ENCODE measurements at regions not wholly inside any gene's neighbourhood (a gene's known extent, or its start where the extent isn't known, plus 50 kb on each side); places are given as distances from the start of the nearest gene placed in this dataset.
"Not testable (repeated sequence)": the region's sequence is repeated elsewhere in the genome, so short reads cannot be mapped to it uniquely, and the experiment has no call there.

DNA sequence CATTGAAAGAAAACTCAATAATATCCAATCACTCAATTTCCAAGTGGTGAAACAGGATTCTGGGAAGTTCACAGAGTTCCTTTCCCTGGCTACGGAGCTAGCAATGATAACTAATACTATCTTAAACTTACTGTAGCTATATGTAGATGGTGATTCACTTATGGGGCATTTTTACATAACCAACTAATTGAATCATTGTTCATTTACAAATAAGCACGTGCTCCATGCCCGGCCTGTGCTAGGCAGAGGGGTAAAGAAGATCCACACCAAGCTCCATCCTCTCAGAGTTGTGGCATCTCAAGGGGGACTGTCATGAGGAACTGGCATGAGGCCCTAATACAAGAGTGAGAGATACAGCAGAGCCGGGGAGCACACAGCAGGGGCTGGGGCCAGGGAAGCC, 176.3 kb downstream of the ANKRD30B start:
- H3K27me3 Mint-ChIP-seq = no peaks in the 10 kb centered on the region
- POLR2A ChIA-PET = no interaction called here

DNA sequence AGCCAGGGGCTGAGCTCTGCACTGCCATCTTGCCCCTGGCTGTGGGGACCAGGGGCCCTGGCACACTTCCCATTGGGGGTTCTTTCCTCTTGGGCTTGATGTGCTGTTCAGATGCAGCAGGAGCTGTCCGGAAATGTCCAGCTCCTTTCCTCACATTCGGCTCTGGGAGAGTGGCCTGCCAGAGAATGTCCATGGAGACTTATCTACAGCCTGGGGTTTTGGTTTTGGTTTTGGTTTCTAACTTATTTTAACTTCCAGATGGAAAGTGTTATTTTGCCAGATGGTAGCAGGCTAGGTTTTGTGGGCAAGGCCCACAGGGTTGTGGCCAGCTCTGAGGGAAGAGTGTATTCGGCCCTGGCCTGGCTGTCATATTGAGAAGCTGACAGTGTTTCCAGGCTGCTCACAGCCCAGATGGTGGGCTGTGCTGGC, 177.3 kb downstream of the ANKRD30B start:
- no peak for DNase-seq
- Mint-ChIP-seq H3K36me3 (no peaks in the 10 kb centered on the region), H3K4me3 (no peak overlapping the region), H3K27ac (no peak overlapping the region), H3K9me3 (no peaks in the 10 kb centered on the region), H3K27me3 (no peaks in the 10 kb centered on the region), H3K4me1 (peaks cover 2% of the 10 kb centered on the region)
- ATAC-seq (ENCODE audit: low read depth) = no peak
- POLR2A ChIA-PET = no interaction called here

More for the DNA sequence above, 176.3 kb downstream of the ANKRD30B start:
- DNase-seq (no peak), ATAC-seq (ENCODE audit: low read depth) (no peak)
- Mint-ChIP-seq H3K4me3 (no peak overlapping the region), H3K36me3 (no peaks in the 10 kb centered on the region), H3K9me3 (no peaks in the 10 kb centered on the region), H3K4me1 (peaks cover 2% of the 10 kb centered on the region), H3K27ac (no peak overlapping the region)

- no peak overlapping the region for H3K27ac Mint-ChIP-seq
- H3K4me3 Mint-ChIP-seq = no peak overlapping the region
- ATAC-seq (ENCODE audit: low read depth) = no peak
- no peaks in the 10 kb centered on the region for H3K27me3 Mint-ChIP-seq
- POLR2A ChIA-PET = no interaction called here
- no peak for DNase-seq
- peaks cover 2% of the 10 kb centered on the region for H3K4me1 Mint-ChIP-seq
- H3K9me3 Mint-ChIP-seq = no peaks in the 10 kb centered on the region
- no peaks in the 10 kb centered on the region for H3K36me3 Mint-ChIP-seq
Observed at GRCh38 chr18:14927701-14928100, 179.7 kb downstream of the ANKRD30B start.

DNA sequence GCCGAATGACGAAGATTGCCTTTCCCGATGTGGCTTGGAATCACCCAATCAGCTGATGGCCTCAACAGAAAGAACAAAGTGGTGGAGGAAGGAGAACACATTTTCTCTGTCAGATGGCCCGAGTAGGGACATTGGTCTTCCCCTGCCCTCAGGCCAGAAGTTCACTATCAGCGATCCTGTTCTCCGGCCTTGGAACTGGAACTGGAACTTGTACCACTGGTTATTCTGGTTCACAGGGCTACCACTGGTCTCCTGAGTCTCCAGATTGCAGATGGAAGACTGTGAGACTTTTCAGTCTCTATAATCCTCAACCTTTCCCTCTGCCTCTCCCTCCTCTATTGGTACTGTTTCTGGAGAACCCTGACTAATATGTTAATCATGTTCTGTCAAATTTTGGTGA, 180.4 kb downstream of the ANKRD30B start:
- DNase-seq (no peak), ATAC-seq (ENCODE audit: low read depth) (no peak)
- H3K36me3 Mint-ChIP-seq = no peaks in the 10 kb centered on the region
- H3K4me3 Mint-ChIP-seq = no peak overlapping the region
- no peak overlapping the region for H3K27ac Mint-ChIP-seq
- H3K27me3 Mint-ChIP-seq = no peaks in the 10 kb centered on the region
- no peaks in the 10 kb centered on the region for H3K9me3 Mint-ChIP-seq
- POLR2A ChIA-PET = no interaction called here
- H3K4me1 Mint-ChIP-seq = peaks cover 2% of the 10 kb centered on the region

- DNase-seq = no peak
- Mint-ChIP-seq H3K27me3 (no peaks in the 10 kb centered on the region), H3K4me1 (no peaks in the 10 kb centered on the region), H3K9me3 (no peaks in the 10 kb centered on the region), H3K36me3 (no peaks in the 10 kb centered on the region), H3K27ac (no peak overlapping the region), H3K4me3 (no peak overlapping the region)
- no peak for ATAC-seq (ENCODE audit: low read depth)
- POLR2A ChIA-PET = no interaction called here
Observed at GRCh38 chr18:14930076-14930475, 182.1 kb downstream of the ANKRD30B start.

DNA sequence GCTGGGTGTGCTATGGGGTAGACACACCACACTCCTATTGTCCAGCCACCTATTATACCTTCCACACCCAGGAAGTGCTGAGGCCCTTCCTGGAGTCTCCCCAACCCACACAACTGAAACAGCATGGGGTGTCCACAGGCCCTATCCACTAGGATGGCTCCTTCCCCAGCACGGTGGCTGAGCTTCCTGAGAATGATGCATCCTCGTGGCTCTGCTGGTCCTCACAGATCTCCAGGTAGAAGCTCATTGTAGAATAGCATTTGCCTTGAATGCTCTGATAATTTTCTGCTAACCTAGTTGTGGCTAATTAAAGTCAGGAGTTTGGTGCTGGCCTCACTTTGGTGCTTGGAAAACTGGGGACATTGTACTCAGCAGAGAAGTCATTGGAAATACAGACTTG, 182.6 kb downstream of the ANKRD30B start:
- DNase-seq (no peak), ATAC-seq (ENCODE audit: low read depth) (no peak)
- Mint-ChIP-seq H3K27ac (no peak overlapping the region), H3K36me3 (no peaks in the 10 kb centered on the region), H3K27me3 (no peaks in the 10 kb centered on the region), H3K4me3 (no peak overlapping the region), H3K4me1 (no peaks in the 10 kb centered on the region), H3K9me3 (no peaks in the 10 kb centered on the region)
- POLR2A ChIA-PET = no interaction called here

DNA sequence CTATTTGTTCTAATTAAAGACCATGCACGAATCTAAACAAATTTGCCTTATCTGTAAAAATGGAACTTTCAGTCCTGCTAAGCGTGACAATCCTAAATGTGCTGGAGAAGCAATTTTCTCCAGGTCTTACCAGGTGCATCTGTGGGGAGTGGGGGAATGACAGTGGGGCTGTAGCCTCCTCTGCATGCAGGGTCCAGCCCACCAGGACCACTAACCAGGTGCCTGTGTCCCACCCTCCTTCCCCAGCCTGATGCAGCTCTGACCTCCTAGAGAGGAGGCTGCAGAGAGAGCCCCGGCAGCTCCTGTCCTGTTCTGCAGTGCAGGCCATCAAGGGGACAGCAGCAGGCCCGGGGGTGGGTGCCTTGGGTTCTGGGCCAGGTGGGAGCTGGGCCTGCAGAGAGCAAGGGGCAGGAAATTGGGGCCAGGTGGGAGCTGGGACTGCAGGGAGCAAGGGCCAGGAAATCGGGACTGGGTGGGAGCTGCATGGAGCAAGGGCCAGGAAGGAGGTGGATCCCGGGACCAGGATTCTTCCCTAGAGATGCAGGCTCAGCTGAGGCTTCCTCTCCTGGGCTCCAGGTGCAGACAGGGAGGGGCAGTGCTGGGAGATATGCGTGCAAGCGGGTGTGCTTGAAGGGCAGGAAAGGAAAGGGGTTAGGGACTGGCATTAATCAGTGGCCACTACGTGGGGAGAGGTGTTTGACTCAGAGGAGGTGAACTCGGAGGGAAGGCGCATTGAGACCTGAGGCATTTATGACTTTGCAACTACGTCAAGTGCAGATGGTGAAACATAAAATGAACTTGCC, 185.3 kb downstream of the ANKRD30B start:
- H3K4me1 Mint-ChIP-seq = no peaks in the 10 kb centered on the region
- no peak overlapping the region for H3K27ac Mint-ChIP-seq
- H3K9me3 Mint-ChIP-seq = no peaks in the 10 kb centered on the region
- no peak overlapping the region for H3K4me3 Mint-ChIP-seq
- H3K36me3 Mint-ChIP-seq = no peaks in the 10 kb centered on the region
- no peaks in the 10 kb centered on the region for H3K27me3 Mint-ChIP-seq
- DNase-seq = no peak
- POLR2A ChIA-PET = no interaction called here
- no peak for ATAC-seq (ENCODE audit: low read depth)

- ATAC-seq (ENCODE audit: low read depth) = no peak
- no peaks in the 10 kb centered on the region for H3K27me3 Mint-ChIP-seq
- H3K27ac Mint-ChIP-seq = no peak overlapping the region
- POLR2A ChIA-PET = no interaction called here
- H3K9me3 Mint-ChIP-seq = no peaks in the 10 kb centered on the region
- no peaks in the 10 kb centered on the region for H3K4me1 Mint-ChIP-seq
- H3K36me3 Mint-ChIP-seq = no peaks in the 10 kb centered on the region
- DNase-seq = no peak
- H3K4me3 Mint-ChIP-seq = no peak overlapping the region
Observed at GRCh38 chr18:14933964-14934363, 186.0 kb downstream of the ANKRD30B start.

DNA sequence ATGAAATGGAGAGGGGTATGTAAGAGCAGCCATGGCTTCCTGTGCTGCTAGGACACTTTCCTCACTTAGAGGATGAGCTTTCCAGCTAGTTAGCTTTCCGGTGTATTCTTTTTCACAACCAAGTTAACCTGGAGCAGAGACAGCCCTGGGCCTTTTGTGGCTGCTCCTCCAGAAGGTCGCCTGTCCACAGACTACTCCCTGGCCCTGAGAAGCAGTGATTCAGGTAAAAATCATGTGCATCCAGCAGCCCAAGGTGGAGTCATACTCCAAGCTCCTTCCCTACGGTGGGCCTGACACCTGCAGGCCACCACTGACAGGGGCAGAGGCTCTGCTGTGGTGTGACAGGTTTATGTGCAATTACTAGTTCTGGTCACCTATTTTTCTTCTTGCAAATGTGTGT, 187.2 kb downstream of the ANKRD30B start:
- H3K27ac Mint-ChIP-seq = no peak overlapping the region
- POLR2A ChIA-PET = no interaction called here
- H3K27me3 Mint-ChIP-seq = no peaks in the 10 kb centered on the region
- H3K4me3 Mint-ChIP-seq = no peak overlapping the region
- H3K9me3 Mint-ChIP-seq = no peaks in the 10 kb centered on the region
- no peak for ATAC-seq (ENCODE audit: low read depth)
- no peaks in the 10 kb centered on the region for H3K36me3 Mint-ChIP-seq
- no peaks in the 10 kb centered on the region for H3K4me1 Mint-ChIP-seq
- DNase-seq = no peak

DNA sequence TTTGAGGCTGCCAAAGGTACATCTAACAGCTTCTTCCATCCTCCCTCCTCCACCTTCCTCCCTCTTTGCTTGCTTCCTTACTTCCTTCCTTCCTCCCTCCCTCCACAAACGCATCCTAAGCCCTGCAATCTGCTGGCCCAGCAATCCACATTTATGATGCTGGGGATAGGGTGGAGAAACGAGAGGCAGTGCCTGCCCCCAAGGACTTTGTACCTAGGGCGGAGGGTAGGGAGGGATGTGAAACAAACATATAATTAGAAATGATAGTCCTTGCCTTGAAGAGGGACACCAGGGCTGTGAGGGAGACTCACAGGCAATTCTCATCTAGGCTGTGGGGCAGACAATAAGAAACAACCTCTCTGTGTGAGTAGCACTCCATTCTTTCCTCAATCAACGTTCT, 188.3 kb downstream of the ANKRD30B start:
- POLR2A ChIA-PET = no interaction called here
- DNase-seq = no peak
- Mint-ChIP-seq H3K9me3 (no peaks in the 10 kb centered on the region), H3K27me3 (no peaks in the 10 kb centered on the region), H3K4me1 (no peaks in the 10 kb centered on the region), H3K27ac (no peak overlapping the region), H3K4me3 (no peak overlapping the region), H3K36me3 (no peaks in the 10 kb centered on the region)
- no peak for ATAC-seq (ENCODE audit: low read depth)

GRCh38 chr18:14937271-14937670, 189.3 kb downstream of the ANKRD30B start:
- ATAC-seq (ENCODE audit: low read depth) = no peak
- no peak for DNase-seq
- Mint-ChIP-seq H3K4me3 (no peak overlapping the region), H3K27me3 (no peaks in the 10 kb centered on the region), H3K9me3 (no peaks in the 10 kb centered on the region), H3K4me1 (no peaks in the 10 kb centered on the region), H3K36me3 (no peaks in the 10 kb centered on the region), H3K27ac (no peak overlapping the region)
- POLR2A ChIA-PET = no interaction called here

DNA sequence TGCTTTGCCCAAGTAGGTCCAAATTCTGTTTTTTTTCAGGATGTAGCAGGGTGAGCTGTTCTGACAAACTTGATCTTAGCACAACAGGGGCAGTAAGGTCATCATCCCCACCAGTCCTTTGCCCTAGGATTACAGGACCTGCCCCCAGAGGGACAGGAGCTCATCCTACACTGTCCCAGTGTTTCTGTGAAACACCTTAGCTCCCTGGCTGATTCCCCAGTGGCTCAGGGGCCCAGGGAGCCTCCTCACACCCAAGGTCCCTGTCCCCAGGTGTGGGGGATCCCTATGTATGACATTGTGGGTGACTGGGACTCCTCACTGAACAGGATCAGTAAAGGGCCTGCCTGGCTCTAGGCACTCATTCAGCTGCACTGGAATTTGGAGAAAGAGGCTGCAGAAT, 191.2 kb downstream of the ANKRD30B start:
- no peak overlapping the region for H3K4me3 Mint-ChIP-seq
- no peak overlapping the region for H3K27ac Mint-ChIP-seq
- no peaks in the 10 kb centered on the region for H3K36me3 Mint-ChIP-seq
- DNase-seq (no peak), ATAC-seq (ENCODE audit: low read depth) (no peak)
- no peaks in the 10 kb centered on the region for H3K4me1 Mint-ChIP-seq
- POLR2A ChIA-PET = no interaction called here
- H3K9me3 Mint-ChIP-seq = no peaks in the 10 kb centered on the region
- H3K27me3 Mint-ChIP-seq = no peaks in the 10 kb centered on the region

- H3K27me3 Mint-ChIP-seq; POLR2A ChIA-PET; H3K27ac Mint-ChIP-seq; H3K9me3 Mint-ChIP-seq; H3K4me3 Mint-ChIP-seq; H3K36me3 Mint-ChIP-seq; ATAC-seq (ENCODE audit: low read depth); H3K4me1 Mint-ChIP-seq; DNase-seq: not testable (repeated sequence)
Observed at GRCh38 chr18:14940106-14940505, 192.1 kb downstream of the ANKRD30B start.

DNA sequence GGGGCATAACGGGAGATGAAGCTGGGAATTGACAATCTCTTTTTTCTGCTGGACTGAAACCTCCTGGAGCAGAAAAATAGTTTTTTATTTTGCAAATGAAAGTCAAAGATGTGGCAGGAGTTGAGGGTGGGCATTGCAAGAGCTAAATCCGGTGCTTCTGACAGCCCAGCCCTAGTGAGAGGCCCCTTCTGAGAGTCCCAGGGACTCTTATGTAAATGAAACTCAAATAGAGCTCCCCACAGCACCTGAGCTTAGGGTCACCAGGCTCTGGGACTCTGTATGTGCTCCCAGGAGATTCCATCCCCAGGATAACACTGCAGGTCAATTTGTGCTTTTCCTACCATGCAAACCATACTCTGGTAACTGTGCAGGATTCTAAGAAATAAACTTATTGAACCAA, 192.8 kb downstream of the ANKRD30B start:
- Mint-ChIP-seq H3K4me3 (no peak overlapping the region), H3K9me3 (no peaks in the 10 kb centered on the region)
- DNase-seq = no peak

DNA sequence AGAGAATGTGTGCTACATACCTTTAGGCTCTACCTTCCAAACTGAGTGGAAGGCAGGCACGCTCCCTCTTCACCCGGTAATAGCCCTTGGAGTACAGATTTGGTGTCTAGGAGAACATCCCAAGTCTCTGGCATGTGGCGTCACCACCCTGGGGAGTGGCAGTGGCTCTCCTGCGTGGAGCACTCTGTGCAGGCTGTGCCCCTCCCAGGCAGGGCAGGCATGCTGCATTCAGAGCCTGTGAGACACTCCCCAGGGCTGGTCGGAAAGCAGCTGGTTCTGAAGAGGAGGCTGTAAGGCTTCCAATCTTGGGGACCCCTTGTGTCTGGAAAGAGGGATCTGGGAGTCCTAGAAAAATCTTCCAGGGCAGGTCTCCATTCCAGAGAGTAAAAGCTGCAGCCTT, 193.3 kb downstream of the ANKRD30B start:
- Mint-ChIP-seq H3K36me3 (no peaks in the 10 kb centered on the region), H3K4me3 (no peak overlapping the region), H3K4me1 (no peaks in the 10 kb centered on the region), H3K9me3 (no peaks in the 10 kb centered on the region), H3K27ac (no peak overlapping the region), H3K27me3 (no peaks in the 10 kb centered on the region)
- DNase-seq (no peak), ATAC-seq (ENCODE audit: low read depth) (no peak)
- POLR2A ChIA-PET = no interaction called here

More for the DNA sequence above, 192.8 kb downstream of the ANKRD30B start:
- no peaks in the 10 kb centered on the region for H3K4me1 Mint-ChIP-seq
- H3K27ac Mint-ChIP-seq = no peak overlapping the region
- no peaks in the 10 kb centered on the region for H3K27me3 Mint-ChIP-seq
- POLR2A ChIA-PET = no interaction called here
- H3K36me3 Mint-ChIP-seq = no peaks in the 10 kb centered on the region
- no peak for ATAC-seq (ENCODE audit: low read depth)
